Keratinocyte (primary cell): ENCODE measurements at regions not wholly inside any gene's neighbourhood (a gene's known extent, or its start where the extent isn't known, plus 50 kb on each side); places are given as distances from the start of the nearest gene placed in this dataset.

Experiments
- DNase-seq: peaks from one replicate; pipeline ENCODE4 v3.0.0-alpha.2; 2011; ENCODE audit warnings: low read depth, missing footprints, low spot score
- FAIRE-seq: peaks from 2 replicates; lab custom pipeline; 2011; peaks lifted over from hg19 to GRCh38; lab: Jason Lieb, UNC
- H2AFZ ChIP-seq: 2 replicates; pipeline ENCODE4 v1.6.0; 2012; ENCODE audit warnings: low read length, control low read depth, inconsistent platforms; ENCODE audit not compliant: control insufficient read depth
- H3K27ac ChIP-seq: 2 replicates; pipeline ENCODE4 v1.5.1; 2011; ENCODE audit warnings: low read length; ENCODE audit not compliant: control insufficient read depth, insufficient read depth
- H3K27me3 ChIP-seq: 3 replicates; pipeline ENCODE4 v1.6.0; 2011; ENCODE audit warnings: low read length; ENCODE audit not compliant: control insufficient read depth, insufficient read depth; ENCODE audit errors: extremely low read depth
- H3K36me3 ChIP-seq, 2 experiments: 2 replicates in 1 of 2; 3 replicates in 1 of 2; pipeline ENCODE4 v1.5.1; 2011; ENCODE audit warnings: low read length in 2 of 2, mild to moderate bottlenecking in 1 of 2; ENCODE audit not compliant: control insufficient read depth in 2 of 2, insufficient read depth in 2 of 2; ENCODE audit errors: extremely low read depth in 1 of 2
- H3K4me1 ChIP-seq: 3 replicates; pipeline ENCODE4 v1.5.1; 2011; ENCODE audit warnings: low read length; ENCODE audit not compliant: control insufficient read depth, insufficient read depth; ENCODE audit errors: extremely low read depth
- H3K4me2 ChIP-seq: 3 replicates; pipeline ENCODE4 v1.6.0; 2011; ENCODE audit warnings: low read depth, low read length; ENCODE audit not compliant: control insufficient read depth, insufficient read depth; ENCODE audit errors: extremely low read depth
- H3K4me3 ChIP-seq, 3 experiments: fragments of 200-600 bp in 1 of 3; sonication (generic) in 1 of 3; 2 replicates in 2 of 3; 3 replicates in 1 of 3; pipeline ENCODE4 v1.5.1; 2011 to 2016; ENCODE audit warnings: low read length in 3 of 3, mild to moderate bottlenecking in 3 of 3, control low read depth in 2 of 3, inconsistent platforms in 1 of 3, low read depth in 1 of 3, mixed read lengths in 1 of 3, mixed run types in 1 of 3, moderate library complexity in 1 of 3; ENCODE audit not compliant: control insufficient read depth in 2 of 3, insufficient read depth in 2 of 3; ENCODE audit errors: extremely low read depth in 1 of 3
- H3K79me2 ChIP-seq: 2 replicates; pipeline ENCODE4 v1.6.0; 2012; ENCODE audit warnings: low read length; ENCODE audit not compliant: control insufficient read depth, insufficient read depth
- H3K9ac ChIP-seq: 3 replicates; pipeline ENCODE4 v1.6.0; 2011; ENCODE audit warnings: low read length; ENCODE audit not compliant: control insufficient read depth, insufficient read depth; ENCODE audit errors: extremely low read depth
- H3K9me1 ChIP-seq: 3 replicates; pipeline ENCODE4 v1.6.0; 2011; ENCODE audit warnings: low read length; ENCODE audit not compliant: control insufficient read depth, insufficient read depth; ENCODE audit errors: extremely low read depth
- H3K9me3 ChIP-seq: 2 replicates; pipeline ENCODE4 v1.5.1; 2012; ENCODE audit warnings: low read depth, low read length; ENCODE audit not compliant: control insufficient read depth
- H4K20me1 ChIP-seq: 3 replicates; pipeline ENCODE4 v1.6.0; 2011; ENCODE audit warnings: low read length; ENCODE audit not compliant: control insufficient read depth, insufficient read depth; ENCODE audit errors: extremely low read depth
- CTCF ChIP-seq, 3 experiments: IDR thresholded peaks in 1 of 3; conservative IDR thresholded peaks in 1 of 3; optimal IDR thresholded peaks in 1 of 3; 2 replicates in 2 of 3; 3 replicates in 1 of 3; pipeline versions ENCODE3 to v1.5.1; 2011; ENCODE audit warnings: low read length in 3 of 3, mild to moderate bottlenecking in 3 of 3, moderate library complexity in 2 of 3, control low read depth in 1 of 3, inconsistent platforms in 1 of 3; ENCODE audit not compliant: insufficient read depth in 2 of 3; ENCODE audit errors: extremely low read depth in 1 of 3
- EZH2 ChIP-seq: IDR thresholded peaks from one replicate; pipeline ENCODE4 v1.6.1; 2012; ENCODE audit warnings: inconsistent platforms, mild to moderate bottlenecking, low read length, moderate library complexity
- dilution Hi-C: fragments of 300-500 bp; cut with MboI; formaldehyde crosslinking; loops from one replicate; pipeline ENCODE4 v1.7.0; 2020; ENCODE audit warnings: low sequenced_read_pairs; ENCODE audit not compliant: extremely low pct_ligation_motif_present

- FAIRE-seq (no peak), DNase-seq (no peak)
- Histone ChIP-seq H3K9me1 (no peaks in the 10 kb centered on the region), H3K4me2 (peak overlapping the region; percentile 29), H3K9ac (no peak overlapping the region), H4K20me1 (no peaks in the 10 kb centered on the region), H3K36me3 (no peaks in the 10 kb centered on the region), H3K27me3 (no peaks in the 10 kb centered on the region), H3K79me2 (no peaks in the 10 kb centered on the region), H2AFZ (no peak overlapping the region), H3K9me3 (no peaks in the 10 kb centered on the region), H3K4me1 (peaks cover 14% of the 10 kb centered on the region), H3K4me3 (no peak overlapping the region), H3K27ac (no peak overlapping the region)
- TF ChIP-seq CTCF (optimal IDR thresholded peaks at IDR 0.05 in 1 of 3, IDR thresholded peaks at IDR 0.05 in 1 of 3, conservative IDR thresholded peaks at IDR 0.05 in 1 of 3; ENCODE audit: extremely low read depth in 1 of 3, insufficient read depth in 2 of 3, low read length in 3 of 3) = no peak
- no peak for TF ChIP-seq EZH2
- dilution Hi-C loops = no loop called here
These were observed 722.6 kb upstream of the TENM4 start for GRCh38 chr11:80163441-80163840.

GRCh38 chr11:80163011-80163410 lies 722.2 kb upstream of the TENM4 start:
- H3K27me3 ChIP-seq = no peaks in the 10 kb centered on the region
- H3K4me3 ChIP-seq = no peak overlapping the region
- H2AFZ ChIP-seq = no peak overlapping the region
- no peak overlapping the region for H3K9ac ChIP-seq
- no peak overlapping the region for H3K27ac ChIP-seq
- peaks cover 14% of the 10 kb centered on the region for H3K4me1 ChIP-seq
- H3K9me1 ChIP-seq = no peaks in the 10 kb centered on the region
- DNase-seq (no peak), FAIRE-seq (peak; percentile 92)
- no peaks in the 10 kb centered on the region for H3K36me3 ChIP-seq
- no peaks in the 10 kb centered on the region for H3K79me2 ChIP-seq
- H3K4me2 ChIP-seq = peak overlapping the region; percentile 29
- H3K9me3 ChIP-seq = no peaks in the 10 kb centered on the region
- dilution Hi-C loops = no loop called here
- no peaks in the 10 kb centered on the region for H4K20me1 ChIP-seq
- no peak for TF ChIP-seq EZH2
- TF ChIP-seq CTCF (optimal IDR thresholded peaks at IDR 0.05 in 1 of 3, IDR thresholded peaks at IDR 0.05 in 1 of 3, conservative IDR thresholded peaks at IDR 0.05 in 1 of 3; ENCODE audit: extremely low read depth in 1 of 3, insufficient read depth in 2 of 3, low read length in 3 of 3) = no peak
